Muscle of back (tissue), 3 donors: ENCODE measurements at regions not wholly inside any gene's neighbourhood (a gene's known extent, or its start where the extent isn't known, plus 50 kb on each side); places are given as distances from the start of the nearest gene placed in this dataset.
A peak's percentile ranks its signal among the peaks of the same experiment; 100 is the strongest.
"Not testable (repeated sequence)": the region's sequence is repeated elsewhere in the genome, so short reads cannot be mapped to it uniquely, and the experiment has no call there.

ENCODE experiments used
- DNase-seq, 3 donors: peaks; one replicate each; pipeline versions ENCODE4 v3.0.0 to v3.0.0-alpha.2; 2013

GRCh38 chr2:196526981-196527725 is 112.4 kb upstream of the CCDC150 start:
- DNase-seq = not testable (repeated sequence)

- no peak for DNase-seq
These were observed 110.9 kb upstream of the CCDC150 start for GRCh38 chr2:196528486-196529223.

- no peak for DNase-seq
These were observed 108.6 kb upstream of the CCDC150 start for GRCh38 chr2:196530910-196531309.

GRCh38 chr2:196533772-196534397 is 105.6 kb upstream of the CCDC150 start:
- no peak for DNase-seq

- no peak for DNase-seq
These were observed 105.0 kb upstream of the CCDC150 start for GRCh38 chr2:196534495-196534894.

- no peak for DNase-seq
These were observed 104.5 kb upstream of the CCDC150 start for GRCh38 chr2:196535061-196535460.

GRCh38 chr2:196535742-196536141 is 103.8 kb upstream of the CCDC150 start:
- no peak for DNase-seq

- no peak for DNase-seq
These were observed 102.2 kb upstream of the CCDC150 start for GRCh38 chr2:196537311-196537710.

- no peak for DNase-seq
These were observed 101.3 kb upstream of the CCDC150 start for GRCh38 chr2:196538189-196538588.

- DNase-seq = no peak
These were observed 100.9 kb upstream of the CCDC150 start for GRCh38 chr2:196538646-196539045.

GRCh38 chr2:196544906-196545433 is 94.5 kb upstream of the CCDC150 start:
- no peak for DNase-seq

GRCh38 chr2:196546151-196546919 is 93.2 kb upstream of the CCDC150 start:
- DNase-seq = no peak

- no peak for DNase-seq
These were observed 90.5 kb upstream of the CCDC150 start for GRCh38 chr2:196549052-196549451.

- DNase-seq = peak; percentile 63 to 89 (median 64)
These were observed 88.5 kb upstream of the CCDC150 start for GRCh38 chr2:196551014-196551413.

- no peak for DNase-seq
These were observed 84.4 kb upstream of the CCDC150 start for GRCh38 chr2:196555161-196555560.

GRCh38 chr2:196555726-196556125 is 83.8 kb upstream of the CCDC150 start:
- DNase-seq = no peak

- DNase-seq = no peak
These were observed 81.0 kb upstream of the CCDC150 start for GRCh38 chr2:196558497-196558896.

GRCh38 chr2:196563876-196564275 is 75.6 kb upstream of the CCDC150 start:
- DNase-seq = no peak

GRCh38 chr2:196565106-196565765 is 74.3 kb upstream of the CCDC150 start:
- no peak for DNase-seq

- DNase-seq = no peak
These were observed 73.5 kb upstream of the CCDC150 start for GRCh38 chr2:196565982-196566381.

GRCh38 chr2:196566961-196567666 is 72.4 kb upstream of the CCDC150 start:
- DNase-seq = peak; percentile 47 to 86 (median 78)
